GM23338 (cell line): ENCODE measurements at regions not wholly inside any gene's neighbourhood (a gene's known extent, or its start where the extent isn't known, plus 50 kb on each side); places are given as distances from the start of the nearest gene placed in this dataset.

Source experiments
- ATAC-seq: fragments of 200-7000 bp; cut with Tn5 transposase; 3 replicates; pipeline ENCODE4 v1.9.1; 2020
- DNase-seq: peaks from one replicate; pipeline ENCODE4 v3.0.0-alpha.2; 2015; ENCODE audit warnings: low spot score
- H2AFZ ChIP-seq: fragments of 200-600 bp; sonication (generic); 2 replicates; pipeline ENCODE4 v1.8.0; 2016; ENCODE audit warnings: antibody characterized with exemption, mild to moderate bottlenecking, moderate library complexity
- H3F3A ChIP-seq: fragments of 200-600 bp; sonication (generic); replicated peaks from 2 replicates; pipeline ENCODE4 v1.8.0; 2017; ENCODE audit warnings: antibody characterized with exemption, mixed run types, low read depth
- H3K27ac ChIP-seq: fragments of 200-600 bp; sonication (generic); 2 replicates; pipeline ENCODE4 v1.6.1; 2016; ENCODE audit warnings: low read depth
- H3K27me3 ChIP-seq: fragments of 200-600 bp; sonication (generic); 2 replicates; pipeline ENCODE4 v1.8.0; 2016; ENCODE audit warnings: mild to moderate bottlenecking, mixed run types, moderate library complexity; ENCODE audit not compliant: insufficient read depth
- H3K36me3 ChIP-seq: fragments of 200-600 bp; sonication (generic); 2 replicates; pipeline ENCODE4 v1.8.0; 2016; ENCODE audit warnings: mild to moderate bottlenecking; ENCODE audit not compliant: insufficient read depth
- H3K4me1 ChIP-seq: fragments of 200-600 bp; sonication (generic); 2 replicates; pipeline ENCODE4 v1.8.0; 2016; ENCODE audit warnings: mild to moderate bottlenecking, moderate library complexity; ENCODE audit not compliant: insufficient read depth
- H3K4me2 ChIP-seq: fragments of 200-600 bp; sonication (generic); 2 replicates; pipeline ENCODE4 v1.7.1; 2017; ENCODE audit warnings: mixed run types
- H3K4me3 ChIP-seq: fragments of 200-600 bp; sonication (generic); 2 replicates; pipeline ENCODE4 v1.6.1; 2016; ENCODE audit warnings: mixed run types
- H3K79me2 ChIP-seq: fragments of 200-600 bp; sonication (generic); replicated peaks from 2 replicates; pipeline ENCODE4 v1.8.0; 2017; ENCODE audit warnings: mild to moderate bottlenecking; ENCODE audit not compliant: insufficient read depth
- H3K9me2 ChIP-seq: fragments of 200-600 bp; sonication (generic); 2 replicates; pipeline ENCODE4 v1.8.0; 2017; ENCODE audit not compliant: insufficient read depth
- H4K20me1 ChIP-seq: fragments of 200-600 bp; sonication (generic); replicated peaks from 2 replicates; pipeline ENCODE4 v1.8.0; 2017; ENCODE audit warnings: mild to moderate bottlenecking; ENCODE audit not compliant: insufficient read depth
- H3K27ac Mint-ChIP-seq: 2 replicates; pipeline ENCODE4 v1.8.0; 2020; ENCODE audit warnings: inconsistent platforms, mild to moderate bottlenecking, moderate library complexity, mixed read lengths
- H3K27me3 Mint-ChIP-seq: 3 replicates; pipeline ENCODE4 v1.8.0; 2022; ENCODE audit warnings: low read depth, mild to moderate bottlenecking, moderate library complexity, mixed read lengths, inconsistent platforms; ENCODE audit not compliant: insufficient read depth, poor library complexity
- H3K36me3 Mint-ChIP-seq: 3 replicates; pipeline ENCODE4 v1.8.0; 2021; ENCODE audit warnings: low read depth, mild to moderate bottlenecking, inconsistent platforms, moderate library complexity, mixed read lengths
- H3K4me1 Mint-ChIP-seq: 3 replicates; pipeline ENCODE4 v1.8.0; 2020; ENCODE audit warnings: mild to moderate bottlenecking, inconsistent platforms, mixed read lengths
- H3K4me3 Mint-ChIP-seq: 3 replicates; pipeline ENCODE4 v1.8.0; 2021; ENCODE audit warnings: moderate library complexity, mild to moderate bottlenecking, inconsistent platforms, mixed read lengths
- H3K9me3 Mint-ChIP-seq: 3 replicates; pipeline ENCODE4 v1.8.0; 2020; ENCODE audit warnings: moderate library complexity, mild to moderate bottlenecking, inconsistent platforms, mixed read lengths
- CREB1 ChIP-seq: fragments of 250-450 bp; sonication (Bioruptor Pico); IDR thresholded peaks from 2 replicates; pipeline ENCODE4 v1.5.0; 2020; ENCODE audit warnings: low read depth, mild to moderate bottlenecking, moderate library complexity
- CTCF ChIP-seq, 2 experiments: fragments of 200-600 bp in 1 of 2; sonication (generic) in 1 of 2; conservative IDR thresholded peaks; 2 replicates each; pipeline versions ENCODE4 v1.5.1 to v1.6.1; 2016 to 2017; ENCODE audit warnings: antibody characterized with exemption in 2 of 2, low read depth in 2 of 2, mild to moderate bottlenecking in 2 of 2, moderate library complexity in 1 of 2
- ETS1 ChIP-seq: IDR thresholded peaks from 2 replicates; pipeline ENCODE4 v1.6.1; 2016; ENCODE audit warnings: antibody characterized with exemption
- EZH2 ChIP-seq: fragments of 200-600 bp; sonication (generic); IDR thresholded peaks from one replicate; pipeline ENCODE4 v1.8.0; 2017; ENCODE audit warnings: antibody characterized with exemption, mild to moderate bottlenecking, low read depth; ENCODE audit not compliant: unreplicated experiment
- EZH2phosphoT487 ChIP-seq: fragments of 200-600 bp; sonication (generic); IDR thresholded peaks from one replicate; pipeline ENCODE4 v1.8.1; 2018; ENCODE audit warnings: antibody characterized with exemption; ENCODE audit not compliant: unreplicated experiment
- JUNB ChIP-seq: IDR thresholded peaks from one replicate; pipeline ENCODE4 v1.6.1; 2016; ENCODE audit warnings: antibody characterized with exemption; ENCODE audit not compliant: unreplicated experiment
- NANOG ChIP-seq: IDR thresholded peaks from 2 replicates; pipeline ENCODE4 v1.6.1; 2016; ENCODE audit warnings: antibody characterized with exemption, borderline replicate concordance
- POLR2AphosphoS5 ChIP-seq: IDR thresholded peaks from 2 replicates; pipeline ENCODE4 v1.6.1; 2016; ENCODE audit warnings: antibody characterized with exemption, low read depth
- REST ChIP-seq: IDR thresholded peaks from one replicate; pipeline ENCODE4 v1.6.1; 2018; ENCODE audit warnings: antibody characterized with exemption; ENCODE audit not compliant: unreplicated experiment
- STAT1 ChIP-seq: IDR thresholded peaks from one replicate; pipeline ENCODE4 v1.6.1; 2016; ENCODE audit warnings: antibody characterized with exemption; ENCODE audit not compliant: unreplicated experiment
- ZNF114 ChIP-seq: fragments of 250-450 bp; sonication (Bioruptor Pico); IDR thresholded peaks from 2 replicates; pipeline ENCODE4 v1.5.0; 2020; ENCODE audit warnings: mild to moderate bottlenecking, moderate library complexity
- ZNF331 ChIP-seq: fragments of 250-450 bp; sonication (Bioruptor Pico); IDR thresholded peaks from 2 replicates; pipeline ENCODE4 v1.5.0; 2020; ENCODE audit warnings: low read depth, mild to moderate bottlenecking, moderate library complexity
- ZNF462 ChIP-seq: fragments of 250-450 bp; sonication (Bioruptor Pico); IDR thresholded peaks from 2 replicates; pipeline ENCODE4 v1.5.0; 2020; ENCODE audit warnings: mild to moderate bottlenecking, moderate library complexity

GRCh38 chr1:221944247-221944870 lies 202.5 kb upstream of the DUSP10 start:
- Histone ChIP-seq H3K9me2 (peaks cover 15% of the 10 kb centered on the region; the same call in 1 of the 2 replicates), H3K4me1 (no peaks in the 10 kb centered on the region), H3F3A (no peaks in the 10 kb centered on the region), H3K36me3 (no peaks in the 10 kb centered on the region), H3K79me2 (no peaks in the 10 kb centered on the region), H2AFZ (no peak overlapping the region), H4K20me1 (no peaks in the 10 kb centered on the region), H3K27me3 (no peaks in the 10 kb centered on the region), H3K4me2 (no peak overlapping the region), H3K27ac (no peak overlapping the region), H3K4me3 (no peak overlapping the region)
- Mint-ChIP-seq H3K4me1 (no peaks in the 10 kb centered on the region), H3K27me3 (peaks cover 7% of the 10 kb centered on the region), H3K9me3 (peaks cover 8% of the 10 kb centered on the region; the same call in 2 of the 3 replicates), H3K4me3 (no peak overlapping the region), H3K36me3 (no peaks in the 10 kb centered on the region), H3K27ac (no peak overlapping the region)
- no peak for ATAC-seq
- DNase-seq = no peak
- no peak for TF ChIP-seq NANOG
- TF ChIP-seq STAT1 = no peak
- TF ChIP-seq EZH2 = no peak
- TF ChIP-seq ZNF114 (CRISPR knock-in tag) = no peak
- TF ChIP-seq REST = no peak
- TF ChIP-seq ZNF462 (CRISPR knock-in tag) = no peak
- TF ChIP-seq EZH2phosphoT487 = no peak
- TF ChIP-seq ZNF331 (CRISPR knock-in tag) = no peak
- no peak for TF ChIP-seq POLR2AphosphoS5
- TF ChIP-seq JUNB = no peak
- no peak for TF ChIP-seq CREB1 (CRISPR knock-in tag)
- TF ChIP-seq CTCF (conservative IDR thresholded peaks at IDR 0.05; ENCODE audit: low read depth in 2 of 2) = no peak
- TF ChIP-seq ETS1 = no peak
